ENCODE measurements at regions not wholly inside any gene's neighbourhood (a gene's known extent, or its start where the extent isn't known, plus 50 kb on each side); places are given as distances from the start of the nearest gene placed in this dataset.

GRCh38 chrX:131609480-131609879 lies 65.6 kb downstream of the OR13H1 start:
- no peak for TF ChIP-seq CTCF (IDR thresholded peaks at IDR 0.05)
- TF ChIP-seq POLR2A (IDR thresholded peaks at IDR 0.05), result no peak
